Panc1 (cell line): ENCODE measurements at regions not wholly inside any gene's neighbourhood (a gene's known extent, or its start where the extent isn't known, plus 50 kb on each side); places are given as distances from the start of the nearest gene placed in this dataset.

ENCODE experiments used
- CTCF ChIP-seq: fragments of 450-650 bp; IDR thresholded peaks from 2 replicates; pipeline ENCODE4 v1.5.1; 2017; ENCODE audit warnings: mild to moderate bottlenecking
- POLR2AphosphoS5 ChIP-seq: IDR thresholded peaks from 2 replicates; pipeline ENCODE4 v1.6.1; 2012; ENCODE audit warnings: mild to moderate bottlenecking, low read depth, low read length, moderate library complexity
- REST ChIP-seq, 2 experiments: IDR thresholded peaks; 2 replicates each; pipeline ENCODE4 v1.6.1; 2011 to 2012; ENCODE audit warnings: low read depth in 2 of 2, control low read depth in 1 of 2, low read length in 1 of 2, mild to moderate bottlenecking in 1 of 2, moderate library complexity in 1 of 2; ENCODE audit not compliant: insufficient read depth in 1 of 2
- SIN3A ChIP-seq: IDR thresholded peaks from 2 replicates; pipeline ENCODE4 v1.6.1; 2012; ENCODE audit warnings: low read depth, mild to moderate bottlenecking, low read length, moderate library complexity, borderline replicate concordance; ENCODE audit not compliant: insufficient read depth
- TCF7L2 ChIP-seq: IDR thresholded peaks from 2 replicates; pipeline ENCODE4 v1.6.1; 2011; ENCODE audit warnings: mild to moderate bottlenecking, low read depth, low read length, inconsistent platforms

- TF ChIP-seq CTCF (no peak), REST (IDR thresholded peaks at IDR 0.05; ENCODE audit: insufficient read depth in 1 of 2, low read depth in 2 of 2, low read length in 1 of 2) (no peak), POLR2AphosphoS5 (no peak), SIN3A (no peak), TCF7L2 (no peak)
Measured at GRCh38 chr10:61355211-61355610, 98.0 kb downstream of the TMEM26 start.
